SK-N-SH (cell line): ENCODE measurements at regions not wholly inside any gene's neighbourhood (a gene's known extent, or its start where the extent isn't known, plus 50 kb on each side); places are given as distances from the start of the nearest gene placed in this dataset.

Source experiments
- CHD2 ChIP-seq: fragments of 150-350 bp; IDR thresholded peaks from 2 replicates; pipeline ENCODE4 v1.6.1; 2018; ENCODE audit warnings: low read length; ENCODE audit not compliant: partially characterized antibody
- ELF1 ChIP-seq: IDR thresholded peaks from 2 replicates; pipeline ENCODE4 v1.4.0; 2012
- GABPA ChIP-seq: IDR thresholded peaks from 2 replicates; pipeline ENCODE4 v1.4.0; 2012; ENCODE audit warnings: low read depth, mild to moderate bottlenecking
- JUND ChIP-seq: IDR thresholded peaks from 2 replicates; pipeline ENCODE4 v1.4.0; 2012
- NFIC ChIP-seq: IDR thresholded peaks from 2 replicates; pipeline ENCODE4 v1.4.0; 2012; ENCODE audit warnings: borderline replicate concordance
- POLR2AphosphoS5 ChIP-seq: IDR thresholded peaks from 2 replicates; pipeline ENCODE4 v1.6.1; 2012; ENCODE audit warnings: low read depth, low read length
- RAD21 ChIP-seq: IDR thresholded peaks from 2 replicates; pipeline ENCODE4 v1.6.1; 2012; ENCODE audit warnings: mild to moderate bottlenecking, low read length
- RFX5 ChIP-seq: IDR thresholded peaks from 2 replicates; pipeline ENCODE4 v1.6.1; 2012; ENCODE audit warnings: mild to moderate bottlenecking, improper control_type of control experiment, low read length
- SIN3A ChIP-seq: IDR thresholded peaks from 2 replicates; pipeline ENCODE4 v1.6.1; 2012; ENCODE audit warnings: low read depth, mild to moderate bottlenecking, low read length, moderate library complexity, borderline replicate concordance
- SMC3 ChIP-seq: IDR thresholded peaks from 2 replicates; pipeline ENCODE4 v1.6.1; 2012; ENCODE audit warnings: low read depth, low read length, improper control_type of control experiment
- USF2 ChIP-seq: fragments of 150-350 bp; IDR thresholded peaks from 2 replicates; pipeline ENCODE4 v1.6.1; 2017; ENCODE audit warnings: antibody characterized with exemption, low read length, low read depth, borderline replicate concordance
- TF ChIP-seq, protein P1 (sequence below): fragments of 200-600 bp; sonication (generic); IDR thresholded peaks from 2 replicates; pipeline ENCODE4 v1.6.1; 2017; ENCODE audit warnings: antibody characterized with exemption, mild to moderate bottlenecking, moderate library complexity

- TF ChIP-seq, protein P1, sequence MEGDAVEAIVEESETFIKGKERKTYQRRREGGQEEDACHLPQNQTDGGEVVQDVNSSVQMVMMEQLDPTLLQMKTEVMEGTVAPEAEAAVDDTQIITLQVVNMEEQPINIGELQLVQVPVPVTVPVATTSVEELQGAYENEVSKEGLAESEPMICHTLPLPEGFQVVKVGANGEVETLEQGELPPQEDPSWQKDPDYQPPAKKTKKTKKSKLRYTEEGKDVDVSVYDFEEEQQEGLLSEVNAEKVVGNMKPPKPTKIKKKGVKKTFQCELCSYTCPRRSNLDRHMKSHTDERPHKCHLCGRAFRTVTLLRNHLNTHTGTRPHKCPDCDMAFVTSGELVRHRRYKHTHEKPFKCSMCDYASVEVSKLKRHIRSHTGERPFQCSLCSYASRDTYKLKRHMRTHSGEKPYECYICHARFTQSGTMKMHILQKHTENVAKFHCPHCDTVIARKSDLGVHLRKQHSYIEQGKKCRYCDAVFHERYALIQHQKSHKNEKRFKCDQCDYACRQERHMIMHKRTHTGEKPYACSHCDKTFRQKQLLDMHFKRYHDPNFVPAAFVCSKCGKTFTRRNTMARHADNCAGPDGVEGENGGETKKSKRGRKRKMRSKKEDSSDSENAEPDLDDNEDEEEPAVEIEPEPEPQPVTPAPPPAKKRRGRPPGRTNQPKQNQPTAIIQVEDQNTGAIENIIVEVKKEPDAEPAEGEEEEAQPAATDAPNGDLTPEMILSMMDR = no peak
- TF ChIP-seq POLR2AphosphoS5 = no peak
- no peak for TF ChIP-seq JUND
- TF ChIP-seq RAD21 = no peak
- TF ChIP-seq SIN3A = no peak
- TF ChIP-seq ELF1 = no peak
- no peak for TF ChIP-seq GABPA
- TF ChIP-seq CHD2 = no peak
- no peak for TF ChIP-seq NFIC
- no peak for TF ChIP-seq RFX5
- TF ChIP-seq USF2 = no peak
- TF ChIP-seq SMC3 = no peak
Observed at GRCh38 chr5:12626556-12626955, 722.3 kb upstream of the CTNND2 start.
